ENCODE measurements at regions not wholly inside any gene's neighbourhood (a gene's known extent, or its start where the extent isn't known, plus 50 kb on each side); places are given as distances from the start of the nearest gene placed in this dataset.

- H3K36me3 ChIP-seq (ENCODE audit: insufficient read depth, low read length), result peaks cover 75% of the 10 kb centered on the region
- no peaks in the 10 kb centered on the region for H3K79me2 ChIP-seq (ENCODE audit: insufficient read depth, low read depth, low read length)
- TF ChIP-seq EZH2phosphoT487 (IDR thresholded peaks at IDR 0.05; ENCODE audit: borderline replicate concordance, low read depth, low read length) (no peak), CTCF (conservative IDR thresholded peaks at IDR 0.05; ENCODE audit: low read length) (peak; percentile 70)
- H3K4me3 ChIP-seq (ENCODE audit: low read depth, low read length, poor library complexity, severe bottlenecking), result no peak overlapping the region
- no peak overlapping the region for H3K4me2 ChIP-seq (ENCODE audit: low read length)
- H3K27ac ChIP-seq (ENCODE audit: low read depth, low read length, poor library complexity, severe bottlenecking), result no peak overlapping the region
- H3K9me2 ChIP-seq (ENCODE audit: insufficient read depth, low read length), result no peaks in the 10 kb centered on the region
- no peak overlapping the region for H2AFZ ChIP-seq (ENCODE audit: low read length)
- no peaks in the 10 kb centered on the region for H3K4me1 ChIP-seq (ENCODE audit: insufficient read depth, low read length, poor library complexity, severe bottlenecking)
- peaks cover 45% of the 10 kb centered on the region for H3K9me3 ChIP-seq (ENCODE audit: low read length)
- peak; percentile 65 for DNase-seq (ENCODE audit: low spot score)
- ChIA-PET POLR2A (interaction anchor here (1.2 kb wide), 1 partner anchor 73 kb away, joined by 3 read pairs; no protein-coding TSS in a partner anchor), CTCF (ENCODE audit: unreplicated experiment) (no interaction called here)
- no TSS peak for BruUV-seq (replicated peaks)
- intact Hi-C loops (cut with micrococcal nuclease; ENCODE audit: unreplicated experiment), result no loop called here
- H4K20me1 ChIP-seq (ENCODE audit: insufficient read depth, low read length), result no peaks in the 10 kb centered on the region
Measured at GRCh38 chr2:88813612-88814011, 122.1 kb downstream of the RPIA start.

- ChIA-PET CTCF (ENCODE audit: unreplicated experiment) (no interaction called here), POLR2A (no interaction called here)
- Histone ChIP-seq H3K4me2 (ENCODE audit: low read length) (no peak overlapping the region), H3K4me1 (ENCODE audit: insufficient read depth, low read length, poor library complexity, severe bottlenecking) (no peaks in the 10 kb centered on the region), H4K20me1 (ENCODE audit: insufficient read depth, low read length) (no peaks in the 10 kb centered on the region), H3K27ac (ENCODE audit: low read depth, low read length, poor library complexity, severe bottlenecking) (no peak overlapping the region), H3K9me3 (ENCODE audit: low read length) (peaks cover 48% of the 10 kb centered on the region), H3K4me3 (ENCODE audit: low read depth, low read length, poor library complexity, severe bottlenecking) (no peak overlapping the region), H3K79me2 (ENCODE audit: insufficient read depth, low read depth, low read length) (no peaks in the 10 kb centered on the region), H2AFZ (ENCODE audit: low read length) (no peak overlapping the region), H3K9me2 (ENCODE audit: insufficient read depth, low read length) (no peaks in the 10 kb centered on the region), H3K36me3 (ENCODE audit: insufficient read depth, low read length) (peaks cover 58% of the 10 kb centered on the region)
- intact Hi-C loops (cut with micrococcal nuclease; ENCODE audit: unreplicated experiment), result no loop called here
- no peak for DNase-seq (ENCODE audit: low spot score)
- BruUV-seq (replicated peaks), result no TSS peak
- no peak for TF ChIP-seq CTCF (conservative IDR thresholded peaks at IDR 0.05; ENCODE audit: low read length)
- no peak for TF ChIP-seq EZH2phosphoT487 (IDR thresholded peaks at IDR 0.05; ENCODE audit: borderline replicate concordance, low read depth, low read length)
Measured at GRCh38 chr2:88815282-88815681, 123.8 kb downstream of the RPIA start.

DNA sequence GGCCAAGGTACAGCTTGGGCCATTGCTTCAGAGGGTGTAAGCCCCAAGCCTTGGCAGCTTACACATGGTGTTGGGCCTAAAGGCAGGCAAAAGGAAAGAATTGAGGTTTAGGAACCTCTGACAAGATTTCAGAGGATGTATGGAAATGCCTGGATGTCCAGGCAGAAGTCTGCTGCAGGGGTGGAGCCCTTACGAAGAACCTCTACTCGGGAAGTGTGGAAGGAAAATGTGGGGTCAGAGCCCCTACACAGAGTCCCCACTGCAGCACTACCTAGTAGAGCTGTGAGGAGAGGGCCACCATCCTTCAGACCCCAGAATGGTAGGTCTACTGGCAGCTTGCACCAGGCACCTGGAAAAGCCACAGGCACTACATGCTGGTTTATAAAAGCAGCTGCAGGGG, 124.2 kb downstream of the RPIA start:
- DNase-seq (ENCODE audit: low spot score), result peak; percentile 54
- BruUV-seq (replicated peaks), result no TSS peak
- CTCF ChIA-PET (ENCODE audit: unreplicated experiment), result no interaction called here

More for the DNA sequence above, 124.2 kb downstream of the RPIA start:
- no peak overlapping the region for H2AFZ ChIP-seq (ENCODE audit: low read length)
- POLR2A ChIA-PET, result no interaction called here
- no peak overlapping the region for H3K4me2 ChIP-seq (ENCODE audit: low read length)
- H3K79me2 ChIP-seq (ENCODE audit: insufficient read depth, low read depth, low read length), result no peaks in the 10 kb centered on the region
- H3K4me3 ChIP-seq (ENCODE audit: low read depth, low read length, poor library complexity, severe bottlenecking), result no peak overlapping the region
- H3K36me3 ChIP-seq (ENCODE audit: insufficient read depth, low read length), result peaks cover 54% of the 10 kb centered on the region
- no peaks in the 10 kb centered on the region for H4K20me1 ChIP-seq (ENCODE audit: insufficient read depth, low read length)
- peaks cover 52% of the 10 kb centered on the region for H3K9me3 ChIP-seq (ENCODE audit: low read length)
- no peak overlapping the region for H3K27ac ChIP-seq (ENCODE audit: low read depth, low read length, poor library complexity, severe bottlenecking)
- intact Hi-C loops (cut with micrococcal nuclease; ENCODE audit: unreplicated experiment), result no loop called here
- TF ChIP-seq CTCF (conservative IDR thresholded peaks at IDR 0.05; ENCODE audit: low read length), result no peak
- no peak for TF ChIP-seq EZH2phosphoT487 (IDR thresholded peaks at IDR 0.05; ENCODE audit: borderline replicate concordance, low read depth, low read length)
- no peaks in the 10 kb centered on the region for H3K9me2 ChIP-seq (ENCODE audit: insufficient read depth, low read length)
- no peaks in the 10 kb centered on the region for H3K4me1 ChIP-seq (ENCODE audit: insufficient read depth, low read length, poor library complexity, severe bottlenecking)

Data from OCI-LY7 (cell line).